ENCODE measurements at regions not wholly inside any gene's neighbourhood (a gene's known extent, or its start where the extent isn't known, plus 50 kb on each side); places are given as distances from the start of the nearest gene placed in this dataset.

DNA sequence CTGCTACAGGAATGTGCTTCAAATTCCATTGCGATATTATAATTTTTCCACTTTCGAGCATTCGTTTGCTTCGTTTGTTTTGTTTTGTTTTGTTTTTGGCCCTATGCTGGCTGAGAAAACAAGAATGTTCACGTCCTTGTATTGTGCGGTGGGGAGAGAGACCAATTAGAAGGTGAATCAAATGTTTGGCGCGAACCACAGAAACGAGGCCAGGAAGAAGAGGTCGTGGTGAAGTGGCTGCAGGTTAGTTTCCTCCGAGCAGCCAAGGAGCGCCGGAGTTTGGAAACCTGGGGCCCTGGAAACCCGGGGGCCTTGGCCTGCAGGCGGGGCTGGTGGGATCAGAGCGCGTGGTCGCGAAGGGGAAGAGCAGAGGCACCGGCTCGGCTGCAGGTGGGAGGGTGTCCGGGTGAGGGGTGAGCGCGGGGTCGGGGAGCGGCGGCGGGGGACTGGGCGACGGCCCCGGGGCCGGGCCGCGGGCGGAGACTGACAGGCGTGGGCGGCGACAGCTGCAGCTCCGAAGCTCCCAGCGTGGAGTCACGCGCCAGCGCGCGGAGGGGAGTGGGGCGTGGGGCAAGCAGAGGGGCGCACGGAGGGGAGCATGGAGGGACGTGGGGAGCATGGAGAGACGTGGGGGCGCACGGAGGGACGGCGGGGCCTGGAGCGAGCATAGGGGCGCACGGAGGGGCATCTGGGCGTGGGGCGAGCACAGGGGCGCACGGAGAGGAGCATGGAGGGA, 141.5 kb upstream of the PDE10A start:
- no peak overlapping the region for H3K4me3 ChIP-seq (ENCODE audit: low read length)
- H3K4me1 ChIP-seq (ENCODE audit: control insufficient read depth, insufficient read depth, low read length), result peaks cover 5% of the 10 kb centered on the region
- no peaks in the 10 kb centered on the region for H3K36me3 ChIP-seq (ENCODE audit: control insufficient read depth, insufficient read depth, low read length)
- H3K27me3 ChIP-seq (ENCODE audit: control insufficient read depth, insufficient read depth, low read length), result no peaks in the 10 kb centered on the region
- no peak overlapping the region for H3K9ac ChIP-seq (ENCODE audit: low read length)
- no peak overlapping the region for H3K27ac ChIP-seq (ENCODE audit: low read depth, low read length)

DNA sequence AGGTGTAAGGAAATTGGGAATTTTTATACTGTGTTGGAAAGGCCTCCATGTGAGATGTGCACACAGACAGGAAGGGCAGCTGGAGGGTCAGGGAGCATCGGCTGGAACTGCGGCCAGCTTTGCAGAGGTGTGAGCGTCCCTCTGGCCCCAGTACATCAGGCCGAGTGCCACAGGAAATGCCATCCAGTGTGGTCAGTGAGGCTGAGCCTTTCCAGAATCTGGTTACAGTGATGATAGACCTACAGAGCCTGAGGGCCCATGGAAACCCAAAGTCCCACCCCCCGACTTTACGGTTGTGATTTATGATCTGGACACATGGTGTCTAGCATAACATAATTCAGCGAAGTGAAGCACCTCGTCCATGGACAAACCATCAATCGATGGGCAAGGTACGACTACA, 137.3 kb upstream of the PDE10A start:
- Histone ChIP-seq H3K9ac (ENCODE audit: low read length) (no peak overlapping the region), H3K27me3 (ENCODE audit: control insufficient read depth, insufficient read depth, low read length) (no peaks in the 10 kb centered on the region), H3K27ac (ENCODE audit: low read depth, low read length) (no peak overlapping the region), H3K4me3 (ENCODE audit: low read length) (no peak overlapping the region), H3K36me3 (ENCODE audit: control insufficient read depth, insufficient read depth, low read length) (no peaks in the 10 kb centered on the region), H3K4me1 (ENCODE audit: control insufficient read depth, insufficient read depth, low read length) (peaks cover 5% of the 10 kb centered on the region)

GRCh38 chr6:165799391-165800153, 136.5 kb upstream of the PDE10A start:
- H3K4me3 ChIP-seq (ENCODE audit: low read length), result no peak overlapping the region
- no peaks in the 10 kb centered on the region for H3K36me3 ChIP-seq (ENCODE audit: control insufficient read depth, insufficient read depth, low read length)
- peaks cover 5% of the 10 kb centered on the region for H3K4me1 ChIP-seq (ENCODE audit: control insufficient read depth, insufficient read depth, low read length)
- H3K27me3 ChIP-seq (ENCODE audit: control insufficient read depth, insufficient read depth, low read length), result no peaks in the 10 kb centered on the region
- H3K9ac ChIP-seq (ENCODE audit: low read length), result no peak overlapping the region
- H3K27ac ChIP-seq (ENCODE audit: low read depth, low read length), result no peak overlapping the region

DNA sequence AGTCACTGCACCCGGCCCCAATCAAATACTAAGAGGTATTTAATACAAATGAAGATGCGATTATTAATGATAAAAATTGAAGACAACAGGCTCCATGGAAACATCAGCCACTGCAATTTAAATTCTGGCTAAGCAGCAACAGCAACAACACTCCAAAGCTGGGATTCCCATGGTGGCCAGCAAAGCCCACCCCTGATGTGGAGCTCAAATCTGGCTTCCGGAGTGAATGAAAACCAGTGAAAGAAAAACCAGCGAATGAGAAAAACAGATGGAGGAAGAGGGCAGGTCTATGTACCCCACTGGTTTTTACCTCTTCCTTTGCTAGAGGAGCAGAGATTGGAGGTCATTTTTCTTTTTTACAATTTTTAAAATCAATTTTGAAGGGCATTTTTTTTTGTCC, 135.9 kb upstream of the PDE10A start:
- Histone ChIP-seq H3K36me3 (ENCODE audit: control insufficient read depth, insufficient read depth, low read length) (no peaks in the 10 kb centered on the region), H3K4me1 (ENCODE audit: control insufficient read depth, insufficient read depth, low read length) (peaks cover 5% of the 10 kb centered on the region), H3K27ac (ENCODE audit: low read depth, low read length) (no peak overlapping the region), H3K4me3 (ENCODE audit: low read length) (no peak overlapping the region), H3K9ac (ENCODE audit: low read length) (no peak overlapping the region), H3K27me3 (ENCODE audit: control insufficient read depth, insufficient read depth, low read length) (no peaks in the 10 kb centered on the region)

- H3K4me1 ChIP-seq (ENCODE audit: control insufficient read depth, insufficient read depth, low read length), result no peaks in the 10 kb centered on the region
- no peaks in the 10 kb centered on the region for H3K36me3 ChIP-seq (ENCODE audit: control insufficient read depth, insufficient read depth, low read length)
- no peak overlapping the region for H3K27ac ChIP-seq (ENCODE audit: low read depth, low read length)
- H3K9ac ChIP-seq (ENCODE audit: low read length), result no peak overlapping the region
- H3K4me3 ChIP-seq (ENCODE audit: low read length), result no peak overlapping the region
- H3K27me3 ChIP-seq (ENCODE audit: control insufficient read depth, insufficient read depth, low read length), result no peaks in the 10 kb centered on the region
Observed at GRCh38 chr6:165794179-165794601, 131.1 kb upstream of the PDE10A start.

GRCh38 chr6:165793287-165793825, 130.3 kb upstream of the PDE10A start:
- H3K4me1 ChIP-seq (ENCODE audit: control insufficient read depth, insufficient read depth, low read length), result no peaks in the 10 kb centered on the region
- no peak overlapping the region for H3K27ac ChIP-seq (ENCODE audit: low read depth, low read length)
- no peaks in the 10 kb centered on the region for H3K36me3 ChIP-seq (ENCODE audit: control insufficient read depth, insufficient read depth, low read length)
- H3K4me3 ChIP-seq (ENCODE audit: low read length), result no peak overlapping the region
- H3K27me3 ChIP-seq (ENCODE audit: control insufficient read depth, insufficient read depth, low read length), result no peaks in the 10 kb centered on the region
- no peak overlapping the region for H3K9ac ChIP-seq (ENCODE audit: low read length)

GRCh38 chr6:165791876-165792437, 128.9 kb upstream of the PDE10A start:
- Histone ChIP-seq H3K27me3 (ENCODE audit: control insufficient read depth, insufficient read depth, low read length) (no peaks in the 10 kb centered on the region), H3K9ac (ENCODE audit: low read length) (no peak overlapping the region)

GRCh38 chr6:165791306-165791705, 128.3 kb upstream of the PDE10A start:
- H3K27ac ChIP-seq (ENCODE audit: low read depth, low read length), result no peak overlapping the region
- no peak overlapping the region for H3K4me3 ChIP-seq (ENCODE audit: low read length)
- no peaks in the 10 kb centered on the region for H3K36me3 ChIP-seq (ENCODE audit: control insufficient read depth, insufficient read depth, low read length)
- no peak overlapping the region for H3K9ac ChIP-seq (ENCODE audit: low read length)
- no peaks in the 10 kb centered on the region for H3K27me3 ChIP-seq (ENCODE audit: control insufficient read depth, insufficient read depth, low read length)
- H3K4me1 ChIP-seq (ENCODE audit: control insufficient read depth, insufficient read depth, low read length), result no peaks in the 10 kb centered on the region

More at GRCh38 chr6:165791876-165792437, 128.9 kb upstream of the PDE10A start:
- H3K27ac ChIP-seq (ENCODE audit: low read depth, low read length), result no peak overlapping the region
- no peaks in the 10 kb centered on the region for H3K4me1 ChIP-seq (ENCODE audit: control insufficient read depth, insufficient read depth, low read length)
- H3K4me3 ChIP-seq (ENCODE audit: low read length), result no peak overlapping the region
- H3K36me3 ChIP-seq (ENCODE audit: control insufficient read depth, insufficient read depth, low read length), result no peaks in the 10 kb centered on the region

- H3K36me3 ChIP-seq (ENCODE audit: control insufficient read depth, insufficient read depth, low read length), result no peaks in the 10 kb centered on the region
- H3K4me3 ChIP-seq (ENCODE audit: low read length), result no peak overlapping the region
- no peak overlapping the region for H3K27ac ChIP-seq (ENCODE audit: low read depth, low read length)
- H3K9ac ChIP-seq (ENCODE audit: low read length), result no peak overlapping the region
- no peaks in the 10 kb centered on the region for H3K27me3 ChIP-seq (ENCODE audit: control insufficient read depth, insufficient read depth, low read length)
- H3K4me1 ChIP-seq (ENCODE audit: control insufficient read depth, insufficient read depth, low read length), result no peaks in the 10 kb centered on the region
Observed at GRCh38 chr6:165782812-165783211, 119.8 kb upstream of the PDE10A start.

GRCh38 chr6:165782134-165782533, 119.1 kb upstream of the PDE10A start:
- no peaks in the 10 kb centered on the region for H3K36me3 ChIP-seq (ENCODE audit: control insufficient read depth, insufficient read depth, low read length)
- H3K27ac ChIP-seq (ENCODE audit: low read depth, low read length), result no peak overlapping the region
- no peaks in the 10 kb centered on the region for H3K4me1 ChIP-seq (ENCODE audit: control insufficient read depth, insufficient read depth, low read length)
- no peaks in the 10 kb centered on the region for H3K27me3 ChIP-seq (ENCODE audit: control insufficient read depth, insufficient read depth, low read length)
- no peak overlapping the region for H3K4me3 ChIP-seq (ENCODE audit: low read length)
- H3K9ac ChIP-seq (ENCODE audit: low read length), result no peak overlapping the region

- no peaks in the 10 kb centered on the region for H3K27me3 ChIP-seq (ENCODE audit: control insufficient read depth, insufficient read depth, low read length)
- H3K4me1 ChIP-seq (ENCODE audit: control insufficient read depth, insufficient read depth, low read length), result no peaks in the 10 kb centered on the region
- no peak overlapping the region for H3K9ac ChIP-seq (ENCODE audit: low read length)
- H3K36me3 ChIP-seq (ENCODE audit: control insufficient read depth, insufficient read depth, low read length), result no peaks in the 10 kb centered on the region
- H3K27ac ChIP-seq (ENCODE audit: low read depth, low read length), result no peak overlapping the region
- H3K4me3 ChIP-seq (ENCODE audit: low read length), result no peak overlapping the region
Observed at GRCh38 chr6:165777680-165778079, 114.6 kb upstream of the PDE10A start.

- H3K27me3 ChIP-seq (ENCODE audit: control insufficient read depth, insufficient read depth, low read length), result no peaks in the 10 kb centered on the region
- H3K9ac ChIP-seq (ENCODE audit: low read length), result no peak overlapping the region
- no peak overlapping the region for H3K27ac ChIP-seq (ENCODE audit: low read depth, low read length)
- no peak overlapping the region for H3K4me3 ChIP-seq (ENCODE audit: low read length)
- no peaks in the 10 kb centered on the region for H3K4me1 ChIP-seq (ENCODE audit: control insufficient read depth, insufficient read depth, low read length)
- no peaks in the 10 kb centered on the region for H3K36me3 ChIP-seq (ENCODE audit: control insufficient read depth, insufficient read depth, low read length)
Observed at GRCh38 chr6:165776691-165777090, 113.7 kb upstream of the PDE10A start.
